Fibroblast of lung (primary cell): ENCODE measurements at regions not wholly inside any gene's neighbourhood (a gene's known extent, or its start where the extent isn't known, plus 50 kb on each side); places are given as distances from the start of the nearest gene placed in this dataset.

Source experiments
- DNase-seq, 2 donors: peaks; one replicate each; pipeline versions ENCODE4 v3.0.0 to v3.0.0-alpha.2; 2010; ENCODE audit warnings: low read depth in 2 of 2
- H2AFZ ChIP-seq: 2 replicates; pipeline ENCODE4 v1.5.1; 2012; ENCODE audit warnings: low read length, control low read depth, inconsistent platforms
- H3K27ac ChIP-seq: 2 replicates; pipeline ENCODE4 v1.5.1; 2011; ENCODE audit warnings: low read length, control low read depth; ENCODE audit not compliant: insufficient read depth
- H3K27me3 ChIP-seq: 2 replicates; pipeline ENCODE4 v1.5.1; 2011; ENCODE audit warnings: mild to moderate bottlenecking, low read length; ENCODE audit not compliant: control insufficient read depth, insufficient read depth
- H3K36me3 ChIP-seq: 2 replicates; pipeline ENCODE4 v1.5.1; 2011; ENCODE audit warnings: low read length; ENCODE audit not compliant: control insufficient read depth, insufficient read depth
- H3K4me1 ChIP-seq: 2 replicates; pipeline ENCODE4 v1.5.1; 2011; ENCODE audit warnings: low read length; ENCODE audit not compliant: control insufficient read depth, insufficient read depth; ENCODE audit errors: extremely low read depth
- H3K4me2 ChIP-seq: 2 replicates; pipeline ENCODE4 v1.5.1; 2011; ENCODE audit warnings: low read length, control low read depth; ENCODE audit not compliant: insufficient read depth; ENCODE audit errors: extremely low read depth
- H3K4me3 ChIP-seq, 4 experiments: fragments of 200-600 bp in 1 of 4; sonication (generic) in 1 of 4; replicated peaks in 1 of 4; 2 replicates each; pipeline ENCODE4 v1.5.1; 2011 to 2016; ENCODE audit warnings: low read length in 4 of 4, low read depth in 3 of 4, mild to moderate bottlenecking in 3 of 4, control low read depth in 2 of 4, inconsistent platforms in 1 of 4, mixed read lengths in 1 of 4; ENCODE audit not compliant: insufficient read depth in 1 of 4; ENCODE audit errors: control extremely low read depth in 1 of 4
- H3K79me2 ChIP-seq: 2 replicates; pipeline ENCODE4 v1.5.1; 2012; ENCODE audit warnings: mild to moderate bottlenecking, low read length, inconsistent platforms; ENCODE audit not compliant: control insufficient read depth, insufficient read depth
- H3K9ac ChIP-seq: 2 replicates; pipeline ENCODE4 v1.5.1; 2011; ENCODE audit warnings: mild to moderate bottlenecking, low read length, control low read depth; ENCODE audit not compliant: insufficient read depth
- H3K9me3 ChIP-seq: 2 replicates; pipeline ENCODE4 v1.5.1; 2012; ENCODE audit warnings: low read depth, low read length; ENCODE audit not compliant: control insufficient read depth, insufficient read depth
- H4K20me1 ChIP-seq: 2 replicates; pipeline ENCODE4 v1.5.1; 2011; ENCODE audit warnings: low read length; ENCODE audit not compliant: control insufficient read depth, insufficient read depth; ENCODE audit errors: extremely low read depth
- EZH2 ChIP-seq: IDR thresholded peaks from 2 replicates; pipeline ENCODE4 v1.5.1; 2012; ENCODE audit warnings: low read length, control low read depth, mild to moderate bottlenecking; ENCODE audit errors: missing control alignments
- TF ChIP-seq, protein P1 (sequence below), 2 donors: IDR thresholded peaks in 1 of 2; conservative IDR thresholded peaks in 1 of 2; 1 replicate in 1 of 2; 2 replicates in 1 of 2; pipeline ENCODE4 v1.5.1; 2011 to 2012; ENCODE audit warnings: low read length in 2 of 2, control low read depth in 1 of 2, inconsistent platforms in 1 of 2, low read depth in 1 of 2, mild to moderate bottlenecking in 1 of 2

GRCh38 chr2:100196786-100197494, 54.5 kb upstream of the AFF3 start:
- Histone ChIP-seq H3K9me3 (no peaks in the 10 kb centered on the region), H2AFZ (no peak overlapping the region), H3K79me2 (no peaks in the 10 kb centered on the region), H4K20me1 (no peaks in the 10 kb centered on the region), H3K9ac (no peak overlapping the region), H3K4me2 (no peak overlapping the region), H3K4me3 (no peak overlapping the region), H3K36me3 (no peaks in the 10 kb centered on the region), H3K27ac (no peak overlapping the region), H3K4me1 (no peaks in the 10 kb centered on the region), H3K27me3 (no peaks in the 10 kb centered on the region)
- TF ChIP-seq EZH2, result no peak
- TF ChIP-seq, protein P1, sequence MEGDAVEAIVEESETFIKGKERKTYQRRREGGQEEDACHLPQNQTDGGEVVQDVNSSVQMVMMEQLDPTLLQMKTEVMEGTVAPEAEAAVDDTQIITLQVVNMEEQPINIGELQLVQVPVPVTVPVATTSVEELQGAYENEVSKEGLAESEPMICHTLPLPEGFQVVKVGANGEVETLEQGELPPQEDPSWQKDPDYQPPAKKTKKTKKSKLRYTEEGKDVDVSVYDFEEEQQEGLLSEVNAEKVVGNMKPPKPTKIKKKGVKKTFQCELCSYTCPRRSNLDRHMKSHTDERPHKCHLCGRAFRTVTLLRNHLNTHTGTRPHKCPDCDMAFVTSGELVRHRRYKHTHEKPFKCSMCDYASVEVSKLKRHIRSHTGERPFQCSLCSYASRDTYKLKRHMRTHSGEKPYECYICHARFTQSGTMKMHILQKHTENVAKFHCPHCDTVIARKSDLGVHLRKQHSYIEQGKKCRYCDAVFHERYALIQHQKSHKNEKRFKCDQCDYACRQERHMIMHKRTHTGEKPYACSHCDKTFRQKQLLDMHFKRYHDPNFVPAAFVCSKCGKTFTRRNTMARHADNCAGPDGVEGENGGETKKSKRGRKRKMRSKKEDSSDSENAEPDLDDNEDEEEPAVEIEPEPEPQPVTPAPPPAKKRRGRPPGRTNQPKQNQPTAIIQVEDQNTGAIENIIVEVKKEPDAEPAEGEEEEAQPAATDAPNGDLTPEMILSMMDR (conservative IDR thresholded peaks at IDR 0.05 in 1 of 2, IDR thresholded peaks at IDR 0.05 in 1 of 2; ENCODE audit: low read depth in 1 of 2, low read length in 2 of 2), result no peak
- peak in 1 of 2 donors; percentile 52 for DNase-seq

DNA sequence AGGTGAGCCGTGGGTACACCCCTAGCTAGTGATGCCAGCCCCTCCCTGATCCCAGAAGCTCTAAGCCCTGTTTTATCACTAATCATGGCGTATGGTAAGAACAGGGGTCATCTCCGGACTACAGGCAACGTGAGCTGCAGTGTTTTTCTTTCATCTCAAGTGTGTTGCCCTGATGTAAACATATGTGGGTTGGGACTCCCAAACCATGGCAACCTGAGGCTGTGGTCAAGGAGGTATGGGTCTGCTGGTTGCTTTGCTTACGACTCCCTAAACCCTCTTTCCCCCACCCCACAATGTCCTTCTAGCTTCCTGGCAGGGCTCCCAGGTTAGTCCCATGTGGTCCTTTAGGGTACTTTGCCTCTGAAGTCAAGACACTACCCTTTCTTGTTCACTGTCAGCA, 53.6 kb upstream of the AFF3 start:
- Histone ChIP-seq H3K27me3 (no peaks in the 10 kb centered on the region), H3K4me1 (no peaks in the 10 kb centered on the region), H3K79me2 (no peaks in the 10 kb centered on the region), H3K9ac (no peak overlapping the region), H3K9me3 (no peaks in the 10 kb centered on the region), H2AFZ (no peak overlapping the region), H3K4me2 (no peak overlapping the region), H3K4me3 (no peak overlapping the region), H3K36me3 (no peaks in the 10 kb centered on the region), H3K27ac (no peak overlapping the region), H4K20me1 (no peaks in the 10 kb centered on the region)
- peak in 1 of 2 donors; percentile 34 for DNase-seq
- TF ChIP-seq, protein P1 (conservative IDR thresholded peaks at IDR 0.05 in 1 of 2, IDR thresholded peaks at IDR 0.05 in 1 of 2; ENCODE audit: low read depth in 1 of 2, low read length in 2 of 2), result no peak

GRCh38 chr2:100194951-100195350, 52.6 kb upstream of the AFF3 start:
- H3K36me3 ChIP-seq, result no peaks in the 10 kb centered on the region
- H3K9ac ChIP-seq, result no peak overlapping the region
- no peak overlapping the region for H2AFZ ChIP-seq
- TF ChIP-seq, protein P1 (conservative IDR thresholded peaks at IDR 0.05 in 1 of 2, IDR thresholded peaks at IDR 0.05 in 1 of 2; ENCODE audit: low read depth in 1 of 2, low read length in 2 of 2), result no peak
- no peak for TF ChIP-seq EZH2
- no peaks in the 10 kb centered on the region for H3K9me3 ChIP-seq
- no peaks in the 10 kb centered on the region for H3K27me3 ChIP-seq
- H3K4me1 ChIP-seq, result no peaks in the 10 kb centered on the region
- no peak overlapping the region for H3K4me2 ChIP-seq
- no peak for DNase-seq
- H4K20me1 ChIP-seq, result no peaks in the 10 kb centered on the region
- H3K4me3 ChIP-seq, result no peak overlapping the region
- H3K27ac ChIP-seq, result no peak overlapping the region
- no peaks in the 10 kb centered on the region for H3K79me2 ChIP-seq
